Thyroid gland (tissue), 4 donors: ENCODE measurements at regions not wholly inside any gene's neighbourhood (a gene's known extent, or its start where the extent isn't known, plus 50 kb on each side); places are given as distances from the start of the nearest gene placed in this dataset.
"Not testable (repeated sequence)": the region's sequence is repeated elsewhere in the genome, so short reads cannot be mapped to it uniquely, and the experiment has no call there.

Experiments
- CTCF ChIP-seq, 6 experiments: fragments of 200-600 bp in 3 of 6; fragments of 450-650 bp in 3 of 6; sonication (generic) in 3 of 6; IDR thresholded peaks; one replicate each; pipeline ENCODE4 v1.5.1; 2016 to 2019; ENCODE audit warnings: antibody characterized with exemption in 6 of 6, mild to moderate bottlenecking in 2 of 6, inconsistent platforms in 1 of 6, moderate library complexity in 1 of 6
- POLR2A ChIP-seq, 2 donors: fragments of 450-650 bp; IDR thresholded peaks; one replicate each; pipeline ENCODE4 v1.6.1; 2017; ENCODE audit warnings: antibody characterized with exemption in 2 of 2, mild to moderate bottlenecking in 2 of 2, moderate library complexity in 1 of 2

GRCh38 chr12:74403221-74403470 lies 134.5 kb upstream of the ATXN7L3B start:
- TF ChIP-seq CTCF, POLR2A (IDR thresholded peaks at IDR 0.05): not testable (repeated sequence)
